GM23248 (cell line): ENCODE measurements at regions not wholly inside any gene's neighbourhood (a gene's known extent, or its start where the extent isn't known, plus 50 kb on each side); places are given as distances from the start of the nearest gene placed in this dataset.
"Not testable (repeated sequence)": the region's sequence is repeated elsewhere in the genome, so short reads cannot be mapped to it uniquely, and the experiment has no call there.

Experiments used
- DNase-seq: peaks from one replicate; pipeline ENCODE4 v3.0.0-alpha.2; 2015
- H2AFZ ChIP-seq: fragments of 200-600 bp; sonication (generic); 2 replicates; pipeline ENCODE4 v1.6.1; 2016; ENCODE audit warnings: antibody characterized with exemption
- H3F3A ChIP-seq: fragments of 200-600 bp; sonication (generic); 2 replicates; pipeline ENCODE4 v1.6.1; 2016; ENCODE audit warnings: mild to moderate bottlenecking, antibody characterized with exemption, mixed run types; ENCODE audit not compliant: insufficient read depth
- H3K27ac ChIP-seq: fragments of 200-600 bp; sonication (generic); 2 replicates; pipeline ENCODE4 v1.5.1; 2016; ENCODE audit warnings: mild to moderate bottlenecking
- H3K27me3 ChIP-seq: fragments of 200-600 bp; sonication (generic); replicated peaks from 2 replicates; pipeline ENCODE4 v1.6.1; 2016; ENCODE audit warnings: mild to moderate bottlenecking; ENCODE audit not compliant: insufficient read depth
- H3K36me3 ChIP-seq: fragments of 200-600 bp; sonication (generic); 2 replicates; pipeline ENCODE4 v1.6.1; 2016; ENCODE audit warnings: low read depth, mild to moderate bottlenecking
- H3K4me1 ChIP-seq: fragments of 200-600 bp; sonication (generic); 2 replicates; pipeline ENCODE4 v1.6.1; 2016; ENCODE audit warnings: mild to moderate bottlenecking; ENCODE audit not compliant: insufficient read depth
- H3K4me2 ChIP-seq: fragments of 200-600 bp; sonication (generic); one replicate; pipeline ENCODE4 v1.6.1; 2016; ENCODE audit warnings: mild to moderate bottlenecking; ENCODE audit not compliant: unreplicated experiment
- H3K4me3 ChIP-seq: fragments of 200-600 bp; sonication (generic); 2 replicates; pipeline ENCODE4 v1.5.1; 2016; ENCODE audit warnings: mild to moderate bottlenecking
- H3K79me2 ChIP-seq: fragments of 200-600 bp; sonication (generic); 2 replicates; pipeline ENCODE4 v1.6.1; 2016; ENCODE audit warnings: mild to moderate bottlenecking; ENCODE audit not compliant: insufficient read depth
- H3K9ac ChIP-seq: fragments of 200-600 bp; sonication (generic); 2 replicates; pipeline ENCODE4 v1.6.1; 2016; ENCODE audit warnings: mild to moderate bottlenecking
- H3K9me2 ChIP-seq: fragments of 200-600 bp; sonication (generic); 2 replicates; pipeline ENCODE4 v1.6.1; 2016; ENCODE audit warnings: mixed run types, mild to moderate bottlenecking, moderate library complexity; ENCODE audit not compliant: insufficient read depth
- H3K9me3 ChIP-seq: fragments of 200-600 bp; sonication (generic); one replicate; pipeline ENCODE4 v1.6.1; 2017; ENCODE audit warnings: low read depth
- H4K20me1 ChIP-seq: fragments of 200-600 bp; sonication (generic); 2 replicates; pipeline ENCODE4 v1.6.0; 2016; ENCODE audit not compliant: insufficient read depth
- EZH2 ChIP-seq: fragments of 200-600 bp; sonication (generic); IDR thresholded peaks from 2 replicates; pipeline ENCODE4 v1.6.1; 2018; ENCODE audit warnings: antibody characterized with exemption, mild to moderate bottlenecking; ENCODE audit not compliant: insufficient read depth, poor library complexity, severe bottlenecking
- EZH2phosphoT487 ChIP-seq: fragments of 200-600 bp; sonication (generic); IDR thresholded peaks from 2 replicates; pipeline ENCODE4 v1.6.1; 2018; ENCODE audit warnings: antibody characterized with exemption, moderate library complexity, mild to moderate bottlenecking, low read depth; ENCODE audit not compliant: insufficient read depth
- WGBS, 2 experiments: methylation state at CpG; one replicate each; pipeline ENCODE4 v1.1.6; 2015 to 2017; ENCODE audit warnings: low lambda C conversion rate in 2 of 2, low coverage in 1 of 2; ENCODE audit errors: missing lambda C conversion rate in 2 of 2; 5-methylcytosine and 5-hydroxymethylcytosine counted together
- in situ Hi-C: fragments of 300-500 bp; cut with MboI; formaldehyde crosslinking; loops from 2 replicates; pipeline ENCODE4 v1.15.0; 2020

GRCh38 chr4:187124331-187124730, 400.7 kb upstream of the FAT1 start:
- Histone ChIP-seq H3K4me2 (no peak overlapping the region), H3K9ac (no peak overlapping the region), H3F3A (no peaks in the 10 kb centered on the region), H2AFZ (no peak overlapping the region), H3K27me3 (no peaks in the 10 kb centered on the region), H3K36me3 (no peaks in the 10 kb centered on the region), H4K20me1 (no peaks in the 10 kb centered on the region), H3K4me1 (no peaks in the 10 kb centered on the region), H3K27ac (no peak overlapping the region), H3K4me3 (no peak overlapping the region), H3K79me2 (no peaks in the 10 kb centered on the region), H3K9me3 (no peaks in the 10 kb centered on the region), H3K9me2 (no peaks in the 10 kb centered on the region)
- TF ChIP-seq EZH2 (no peak), EZH2phosphoT487 (no peak)
- in situ Hi-C loops, result no loop called here
- 51 to 59% methylated on average over 12 of the region's 12 CpGs for WGBS, 2 experiments
- no peak for DNase-seq

GRCh38 chr4:187125062-187125461, 401.4 kb upstream of the FAT1 start:
- no peak for TF ChIP-seq EZH2phosphoT487
- TF ChIP-seq EZH2, result no peak
- no peaks in the 10 kb centered on the region for H3K79me2 ChIP-seq
- H3F3A ChIP-seq, result no peaks in the 10 kb centered on the region
- in situ Hi-C loops, result no loop called here
- H4K20me1 ChIP-seq, result no peaks in the 10 kb centered on the region
- 65 to 68% methylated on average over 19 of the region's 19 CpGs for WGBS, 2 experiments
- no peak overlapping the region for H3K27ac ChIP-seq
- DNase-seq, result no peak
- no peaks in the 10 kb centered on the region for H3K36me3 ChIP-seq
- no peak overlapping the region for H3K4me3 ChIP-seq
- H3K4me1 ChIP-seq, result no peaks in the 10 kb centered on the region
- no peaks in the 10 kb centered on the region for H3K27me3 ChIP-seq
- H2AFZ ChIP-seq, result no peak overlapping the region
- H3K9me3 ChIP-seq, result no peaks in the 10 kb centered on the region
- no peak overlapping the region for H3K4me2 ChIP-seq
- H3K9ac ChIP-seq, result no peak overlapping the region
- no peaks in the 10 kb centered on the region for H3K9me2 ChIP-seq

GRCh38 chr4:187127456-187127855, 403.8 kb upstream of the FAT1 start:
- Histone ChIP-seq H3K36me3 (no peaks in the 10 kb centered on the region), H3K27me3 (no peaks in the 10 kb centered on the region), H4K20me1 (no peaks in the 10 kb centered on the region), H3K4me2 (no peak overlapping the region), H3K4me3 (no peak overlapping the region), H3K9ac (no peak overlapping the region), H3K79me2 (no peaks in the 10 kb centered on the region), H3K4me1 (no peaks in the 10 kb centered on the region), H2AFZ (no peak overlapping the region), H3K9me3 (no peaks in the 10 kb centered on the region), H3F3A (no peaks in the 10 kb centered on the region), H3K27ac (no peak overlapping the region), H3K9me2 (no peaks in the 10 kb centered on the region)
- in situ Hi-C loops, result no loop called here
- TF ChIP-seq EZH2 (no peak), EZH2phosphoT487 (no peak)
- 30 to 41% methylated on average over 3 of the region's 3 CpGs for WGBS, 2 experiments
- no peak for DNase-seq

GRCh38 chr4:187128222-187128621, 404.6 kb upstream of the FAT1 start:
- DNase-seq, result peak; percentile 71
- no peak for TF ChIP-seq EZH2
- TF ChIP-seq EZH2phosphoT487, result no peak
- in situ Hi-C loops, result no loop called here
- H2AFZ ChIP-seq, result no peak overlapping the region
- no peaks in the 10 kb centered on the region for H3K36me3 ChIP-seq
- no peaks in the 10 kb centered on the region for H3K9me2 ChIP-seq
- H3K27ac ChIP-seq, result peak overlapping the region; percentile 63
- no peaks in the 10 kb centered on the region for H3K4me1 ChIP-seq
- H3K9me3 ChIP-seq, result no peaks in the 10 kb centered on the region
- no peaks in the 10 kb centered on the region for H3K79me2 ChIP-seq
- H3K4me2 ChIP-seq, result no peak overlapping the region
- WGBS, 2 experiments, result 40 to 48% methylated on average over 11 of the region's 11 CpGs
- H4K20me1 ChIP-seq, result no peaks in the 10 kb centered on the region
- H3K9ac ChIP-seq, result peak overlapping the region; percentile 27; the same call in 1 of the 2 replicates
- no peak overlapping the region for H3K4me3 ChIP-seq
- H3F3A ChIP-seq, result no peaks in the 10 kb centered on the region
- H3K27me3 ChIP-seq, result no peaks in the 10 kb centered on the region

GRCh38 chr4:187128976-187129375, 405.3 kb upstream of the FAT1 start:
- H3K36me3 ChIP-seq, result no peaks in the 10 kb centered on the region
- in situ Hi-C loops, result no loop called here
- 0 out of 2 replicates have a peak overlapping the region, but pooled peaks have one; percentile 27 for H3K9ac ChIP-seq
- H4K20me1 ChIP-seq, result no peaks in the 10 kb centered on the region
- H3K27ac ChIP-seq, result peak overlapping the region; percentile 63
- H3K4me1 ChIP-seq, result no peaks in the 10 kb centered on the region
- DNase-seq, result peak; percentile 41
- peak overlapping the region; percentile 17 for H3K4me2 ChIP-seq
- no peaks in the 10 kb centered on the region for H3K9me2 ChIP-seq
- H3K79me2 ChIP-seq, result no peaks in the 10 kb centered on the region
- H3K9me3 ChIP-seq, result no peaks in the 10 kb centered on the region
- 29% methylated on average over 8 of the region's 8 CpGs for WGBS, 2 experiments
- no peaks in the 10 kb centered on the region for H3F3A ChIP-seq
- no peaks in the 10 kb centered on the region for H3K27me3 ChIP-seq
- H3K4me3 ChIP-seq, result no peak overlapping the region
- H2AFZ ChIP-seq, result peak overlapping the region; percentile 5; the same call in 1 of the 2 replicates
- TF ChIP-seq EZH2 (no peak), EZH2phosphoT487 (no peak)

GRCh38 chr4:187131826-187132225, 408.2 kb upstream of the FAT1 start:
- H3K9ac ChIP-seq, H3K36me3 ChIP-seq, H3K27me3 ChIP-seq, H2AFZ ChIP-seq, H3K4me1 ChIP-seq, H3K4me3 ChIP-seq, H3K79me2 ChIP-seq, in situ Hi-C loops, H3K27ac ChIP-seq, DNase-seq, H3K9me2 ChIP-seq, H3F3A ChIP-seq, H4K20me1 ChIP-seq, H3K4me2 ChIP-seq, H3K9me3 ChIP-seq: not testable (repeated sequence)
- 38 to 41% methylated on average over 1 of the region's 1 CpG for WGBS, 2 experiments
